Astrocyte (in vitro differentiated cells and primary cell): ENCODE measurements at regions not wholly inside any gene's neighbourhood (a gene's known extent, or its start where the extent isn't known, plus 50 kb on each side); places are given as distances from the start of the nearest gene placed in this dataset.

ENCODE experiments used
- DNase-seq: peaks from one replicate; pipeline ENCODE4 v3.0.0-alpha.2; 2010; ENCODE audit warnings: low read depth
- FAIRE-seq: peaks from 2 replicates; lab custom pipeline; 2011; peaks lifted over from hg19 to GRCh38; lab: Jason Lieb, UNC
- H2AFZ ChIP-seq: 2 replicates; pipeline ENCODE4 v1.6.0; 2012; ENCODE audit warnings: low read depth, low read length, inconsistent platforms
- H3K27ac ChIP-seq: 2 replicates; pipeline ENCODE4 v1.5.1; 2011; ENCODE audit warnings: low read depth, low read length, inconsistent platforms
- H3K27me3 ChIP-seq: 2 replicates; pipeline ENCODE4 v1.6.0; 2011; ENCODE audit warnings: low read length, inconsistent platforms; ENCODE audit not compliant: insufficient read depth
- H3K36me3 ChIP-seq: 2 replicates; pipeline ENCODE4 v1.5.1; 2011; ENCODE audit warnings: low read length, inconsistent platforms; ENCODE audit not compliant: insufficient read depth
- H3K4me1 ChIP-seq: 2 replicates; pipeline ENCODE4 v1.5.1; 2011; ENCODE audit warnings: low read length, inconsistent platforms; ENCODE audit not compliant: insufficient read depth
- H3K4me2 ChIP-seq: 2 replicates; pipeline ENCODE4 v1.6.0; 2012; ENCODE audit warnings: low read length, inconsistent platforms
- H3K4me3 ChIP-seq: 2 replicates; pipeline ENCODE4 v1.5.1; 2011; ENCODE audit warnings: low read depth, mild to moderate bottlenecking, low read length, inconsistent platforms; ENCODE audit not compliant: insufficient read depth
- H3K79me2 ChIP-seq: 2 replicates; pipeline ENCODE4 v1.6.0; 2012; ENCODE audit warnings: mild to moderate bottlenecking, low read length, inconsistent platforms; ENCODE audit not compliant: insufficient read depth
- H3K9ac ChIP-seq: 2 replicates; pipeline ENCODE4 v1.6.0; 2012; ENCODE audit warnings: mild to moderate bottlenecking, low read length, inconsistent platforms
- H3K9me3 ChIP-seq: 2 replicates; pipeline ENCODE4 v1.5.1; 2012; ENCODE audit warnings: low read depth, mild to moderate bottlenecking, low read length, inconsistent platforms; ENCODE audit not compliant: insufficient read depth
- H4K20me1 ChIP-seq: 2 replicates; pipeline ENCODE4 v1.6.0; 2012; ENCODE audit warnings: low read length, inconsistent platforms; ENCODE audit not compliant: insufficient read depth
- H3K27ac Mint-ChIP-seq: one replicate; pipeline ENCODE4 v1.8.0; 2021; ENCODE audit warnings: mild to moderate bottlenecking, mixed read lengths; ENCODE audit not compliant: unreplicated experiment
- H3K27me3 Mint-ChIP-seq: one replicate; pipeline ENCODE4 v1.8.0; 2021; ENCODE audit warnings: low read depth, mixed read lengths; ENCODE audit not compliant: unreplicated experiment
- H3K36me3 Mint-ChIP-seq: one replicate; pipeline ENCODE4 v1.8.0; 2021; ENCODE audit warnings: low read depth, mixed read lengths; ENCODE audit not compliant: unreplicated experiment
- H3K4me1 Mint-ChIP-seq: one replicate; pipeline ENCODE4 v1.8.0; 2021; ENCODE audit warnings: low read depth, mixed read lengths; ENCODE audit not compliant: unreplicated experiment
- H3K4me3 Mint-ChIP-seq: one replicate; pipeline ENCODE4 v1.8.0; 2021; ENCODE audit warnings: mild to moderate bottlenecking, moderate library complexity, mixed read lengths; ENCODE audit not compliant: unreplicated experiment
- H3K9me3 Mint-ChIP-seq: one replicate; pipeline ENCODE4 v1.8.0; 2021; ENCODE audit warnings: mild to moderate bottlenecking, mixed read lengths; ENCODE audit not compliant: unreplicated experiment
- CTCF ChIP-seq: IDR thresholded peaks from 2 replicates; pipeline ENCODE4 v1.5.1; 2011; ENCODE audit warnings: low read depth, mild to moderate bottlenecking, inconsistent platforms, low read length, moderate library complexity; ENCODE audit not compliant: insufficient read depth
- EZH2 ChIP-seq: IDR thresholded peaks from 2 replicates; pipeline ENCODE4 v1.6.1; 2012; ENCODE audit warnings: mild to moderate bottlenecking, low read length, inconsistent platforms; ENCODE audit not compliant: insufficient read depth

GRCh38 chr1:195574511-195574910 lies 1033.7 kb downstream of the KCNT2 start:
- Mint-ChIP-seq H3K27me3 (no peaks in the 10 kb centered on the region), H3K4me1 (no peaks in the 10 kb centered on the region), H3K36me3 (no peaks in the 10 kb centered on the region), H3K4me3 (no peak overlapping the region), H3K27ac (no peak overlapping the region), H3K9me3 (no peaks in the 10 kb centered on the region)
- no peaks in the 10 kb centered on the region for H3K4me1 ChIP-seq
- H3K4me3 ChIP-seq, result no peak overlapping the region
- H3K4me2 ChIP-seq, result no peak overlapping the region
- no peak overlapping the region for H3K27ac ChIP-seq
- TF ChIP-seq EZH2, result no peak
- no peak for TF ChIP-seq CTCF
- no peaks in the 10 kb centered on the region for H3K27me3 ChIP-seq
- H3K79me2 ChIP-seq, result no peaks in the 10 kb centered on the region
- DNase-seq (no peak), FAIRE-seq (no peak)
- H3K36me3 ChIP-seq, result no peaks in the 10 kb centered on the region
- H3K9me3 ChIP-seq, result no peaks in the 10 kb centered on the region
- H3K9ac ChIP-seq, result no peak overlapping the region
- H4K20me1 ChIP-seq, result no peaks in the 10 kb centered on the region
- no peak overlapping the region for H2AFZ ChIP-seq

GRCh38 chr1:195569934-195570333 lies 1038.3 kb downstream of the KCNT2 start:
- H3K9ac ChIP-seq, result no peak overlapping the region
- FAIRE-seq (no peak), DNase-seq (no peak)
- H3K4me3 ChIP-seq, result no peak overlapping the region
- no peak overlapping the region for H3K4me3 Mint-ChIP-seq
- TF ChIP-seq CTCF (no peak), EZH2 (no peak)
- no peaks in the 10 kb centered on the region for H3K27me3 Mint-ChIP-seq
- H3K4me1 ChIP-seq, result no peaks in the 10 kb centered on the region
- no peaks in the 10 kb centered on the region for H3K4me1 Mint-ChIP-seq
- no peak overlapping the region for H2AFZ ChIP-seq
- no peaks in the 10 kb centered on the region for H3K36me3 Mint-ChIP-seq
- H4K20me1 ChIP-seq, result no peaks in the 10 kb centered on the region
- no peak overlapping the region for H3K27ac Mint-ChIP-seq
- H3K27ac ChIP-seq, result no peak overlapping the region
- no peaks in the 10 kb centered on the region for H3K27me3 ChIP-seq
- H3K36me3 ChIP-seq, result no peaks in the 10 kb centered on the region
- H3K9me3 Mint-ChIP-seq, result no peaks in the 10 kb centered on the region
- H3K79me2 ChIP-seq, result no peaks in the 10 kb centered on the region
- H3K4me2 ChIP-seq, result no peak overlapping the region
- no peaks in the 10 kb centered on the region for H3K9me3 ChIP-seq

- H3K9me3 ChIP-seq, result no peaks in the 10 kb centered on the region
- no peaks in the 10 kb centered on the region for H3K9me3 Mint-ChIP-seq
- H3K4me3 Mint-ChIP-seq, result no peak overlapping the region
- DNase-seq, result no peak
- FAIRE-seq, result no peak
- no peaks in the 10 kb centered on the region for H3K4me1 Mint-ChIP-seq
- no peak overlapping the region for H3K4me2 ChIP-seq
- no peaks in the 10 kb centered on the region for H3K27me3 Mint-ChIP-seq
- no peak overlapping the region for H3K27ac ChIP-seq
- TF ChIP-seq EZH2, result no peak
- no peak for TF ChIP-seq CTCF
- no peaks in the 10 kb centered on the region for H3K36me3 ChIP-seq
- no peaks in the 10 kb centered on the region for H3K36me3 Mint-ChIP-seq
- no peaks in the 10 kb centered on the region for H4K20me1 ChIP-seq
- no peaks in the 10 kb centered on the region for H3K4me1 ChIP-seq
- no peak overlapping the region for H2AFZ ChIP-seq
- H3K9ac ChIP-seq, result no peak overlapping the region
- no peaks in the 10 kb centered on the region for H3K27me3 ChIP-seq
- no peaks in the 10 kb centered on the region for H3K79me2 ChIP-seq
- no peak overlapping the region for H3K4me3 ChIP-seq
- no peak overlapping the region for H3K27ac Mint-ChIP-seq
These were observed 1039.9 kb downstream of the KCNT2 start for GRCh38 chr1:195568389-195568788.
